ENCODE measurements at regions not wholly inside any gene's neighbourhood (a gene's known extent, or its start where the extent isn't known, plus 50 kb on each side); places are given as distances from the start of the nearest gene placed in this dataset.
A peak's percentile ranks its signal among the peaks of the same experiment; 100 is the strongest.

DNA sequence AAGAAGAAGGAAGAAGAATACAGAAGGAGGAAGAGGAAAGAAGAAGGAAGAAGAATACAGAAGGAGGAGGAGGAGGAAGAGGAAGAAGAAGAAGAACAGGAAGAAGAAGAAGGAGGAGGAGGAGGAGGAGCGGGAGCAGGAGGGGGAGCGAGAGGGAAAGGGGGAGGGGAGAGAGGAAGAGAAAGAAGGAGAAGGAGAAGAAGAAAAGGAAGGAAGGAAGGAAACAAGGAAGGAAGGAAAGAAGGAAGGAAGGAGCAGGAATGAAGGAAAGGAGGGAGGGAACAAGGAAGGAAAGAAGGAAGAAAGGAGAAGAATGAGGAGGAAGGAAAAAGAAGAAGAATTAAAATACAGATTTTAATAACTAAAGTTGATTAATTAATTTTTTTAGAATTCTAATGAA lies 82.5 kb upstream of the PTPN13 start:
- no peak for TF ChIP-seq ZNF891 (CRISPR knock-in tag; IDR thresholded peaks at IDR 0.05)
- TF ChIP-seq, protein P1, sequence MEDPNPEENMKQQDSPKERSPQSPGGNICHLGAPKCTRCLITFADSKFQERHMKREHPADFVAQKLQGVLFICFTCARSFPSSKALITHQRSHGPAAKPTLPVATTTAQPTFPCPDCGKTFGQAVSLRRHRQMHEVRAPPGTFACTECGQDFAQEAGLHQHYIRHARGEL (CRISPR knock-in tag; IDR thresholded peaks at IDR 0.05): no peak
- TF ChIP-seq, protein P2, sequence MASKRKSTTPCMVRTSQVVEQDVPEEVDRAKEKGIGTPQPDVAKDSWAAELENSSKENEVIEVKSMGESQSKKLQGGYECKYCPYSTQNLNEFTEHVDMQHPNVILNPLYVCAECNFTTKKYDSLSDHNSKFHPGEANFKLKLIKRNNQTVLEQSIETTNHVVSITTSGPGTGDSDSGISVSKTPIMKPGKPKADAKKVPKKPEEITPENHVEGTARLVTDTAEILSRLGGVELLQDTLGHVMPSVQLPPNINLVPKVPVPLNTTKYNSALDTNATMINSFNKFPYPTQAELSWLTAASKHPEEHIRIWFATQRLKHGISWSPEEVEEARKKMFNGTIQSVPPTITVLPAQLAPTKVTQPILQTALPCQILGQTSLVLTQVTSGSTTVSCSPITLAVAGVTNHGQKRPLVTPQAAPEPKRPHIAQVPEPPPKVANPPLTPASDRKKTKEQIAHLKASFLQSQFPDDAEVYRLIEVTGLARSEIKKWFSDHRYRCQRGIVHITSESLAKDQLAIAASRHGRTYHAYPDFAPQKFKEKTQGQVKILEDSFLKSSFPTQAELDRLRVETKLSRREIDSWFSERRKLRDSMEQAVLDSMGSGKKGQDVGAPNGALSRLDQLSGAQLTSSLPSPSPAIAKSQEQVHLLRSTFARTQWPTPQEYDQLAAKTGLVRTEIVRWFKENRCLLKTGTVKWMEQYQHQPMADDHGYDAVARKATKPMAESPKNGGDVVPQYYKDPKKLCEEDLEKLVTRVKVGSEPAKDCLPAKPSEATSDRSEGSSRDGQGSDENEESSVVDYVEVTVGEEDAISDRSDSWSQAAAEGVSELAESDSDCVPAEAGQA (IDR thresholded peaks at IDR 0.05; ENCODE audit: low read depth): no peak
- TF ChIP-seq, protein P2 (CRISPR knock-in tag; IDR thresholded peaks at IDR 0.05; ENCODE audit: borderline replicate concordance): no peak
- no peak for TF ChIP-seq EEA1 (CRISPR knock-in tag; IDR thresholded peaks at IDR 0.05; ENCODE audit: borderline replicate concordance)
- TF ChIP-seq FOXA1 (IDR thresholded peaks at IDR 0.05): peak; percentile 5; the same call in 1 of the 2 replicates
- TF ChIP-seq FOXA1 (CRISPR knock-in tag; IDR thresholded peaks at IDR 0.05): no peak
- Histone ChIP-seq H3K79me2 (ENCODE audit: insufficient read depth, low read length) (no peaks in the 10 kb centered on the region), H3K4me2 (ENCODE audit: low read depth, low read length) (no peak overlapping the region), H3K4me3 (replicated peaks in 1 of 3; ENCODE audit: insufficient read depth in 1 of 3, low read depth in 2 of 3, low read length in 3 of 3) (no peak overlapping the region), H2AFZ (ENCODE audit: low read length) (no peak overlapping the region), H3K27me3 (ENCODE audit: control insufficient read depth in 1 of 2, insufficient read depth in 2 of 2, low read length in 2 of 2) (no peaks in the 10 kb centered on the region), H3K9me3 (ENCODE audit: low read length) (no peaks in the 10 kb centered on the region), H3K4me1 (ENCODE audit: insufficient read depth, low read length) (no peaks in the 10 kb centered on the region), H4K20me1 (ENCODE audit: insufficient read depth, low read length) (no peaks in the 10 kb centered on the region), H3K27ac (ENCODE audit: extremely low read length, insufficient read depth, low read length) (no peak overlapping the region), H3K9ac (ENCODE audit: insufficient read depth, low read depth, low read length) (no peak overlapping the region), H3K36me3 (replicated peaks in 1 of 2; ENCODE audit: control insufficient read depth in 1 of 2, insufficient read depth in 2 of 2, low read length in 2 of 2) (no peaks in the 10 kb centered on the region)
- no peak for ATAC-seq
- 43% methylated on average over 2 of the region's 2 CpGs for WGBS (ENCODE audit: low lambda C conversion rate)
- no peak for DNase-seq (ENCODE audit: low spot score)
- ChIA-PET CTCF (ENCODE audit: low intra/inter-chr PET ratio, low total read pairs) (no interaction called here), POLR2A (no interaction called here)
- intact Hi-C loops (cut with micrococcal nuclease; ENCODE audit: unreplicated experiment): no loop called here
- in situ Hi-C loops (cut with HindIII; ENCODE audit: extremely low pct_ligation_motif_present, low pct_unique_long_range_greater_than_20kb): no loop called here
- no peak for FAIRE-seq
- BruUV-seq (replicated peaks): no TSS peak
